Tongue (tissue), 1 donor: ENCODE measurements at regions not wholly inside any gene's neighbourhood (a gene's known extent, or its start where the extent isn't known, plus 50 kb on each side); places are given as distances from the start of the nearest gene placed in this dataset.
"Not testable (repeated sequence)": the region's sequence is repeated elsewhere in the genome, so short reads cannot be mapped to it uniquely, and the experiment has no call there.

Experiments
- DNase-seq: peaks from one replicate; pipeline ENCODE4 v3.0.0-alpha.2; 2015

DNA sequence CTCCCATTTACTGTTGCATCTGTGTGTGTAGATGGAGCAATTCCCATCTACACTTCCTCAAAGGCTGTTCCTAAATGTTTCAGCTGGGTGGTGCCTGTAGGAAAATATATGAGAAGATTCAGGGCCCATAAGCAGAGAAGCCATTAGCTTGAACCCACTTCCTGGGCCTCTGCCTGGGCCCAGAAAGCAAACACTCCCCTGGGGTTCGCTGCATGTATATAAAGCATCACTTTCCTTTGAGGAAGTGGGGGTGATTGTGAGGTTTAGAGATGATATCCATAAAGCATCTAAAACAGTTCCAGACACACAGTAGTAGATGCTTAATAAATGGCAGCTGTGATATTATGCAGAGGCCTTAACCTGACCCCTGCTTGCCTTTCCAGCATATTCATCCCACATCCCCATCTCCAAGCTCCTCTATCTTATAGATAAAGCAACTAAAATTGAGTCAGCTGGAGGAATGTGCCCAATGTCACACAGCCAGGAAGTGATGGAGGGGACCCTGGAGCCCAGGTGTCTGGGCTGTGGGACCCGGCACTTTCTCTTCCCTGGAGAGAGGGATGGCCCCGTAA lies 280.0 kb upstream of the CRY1 start:
- DNase-seq, result no peak

DNA sequence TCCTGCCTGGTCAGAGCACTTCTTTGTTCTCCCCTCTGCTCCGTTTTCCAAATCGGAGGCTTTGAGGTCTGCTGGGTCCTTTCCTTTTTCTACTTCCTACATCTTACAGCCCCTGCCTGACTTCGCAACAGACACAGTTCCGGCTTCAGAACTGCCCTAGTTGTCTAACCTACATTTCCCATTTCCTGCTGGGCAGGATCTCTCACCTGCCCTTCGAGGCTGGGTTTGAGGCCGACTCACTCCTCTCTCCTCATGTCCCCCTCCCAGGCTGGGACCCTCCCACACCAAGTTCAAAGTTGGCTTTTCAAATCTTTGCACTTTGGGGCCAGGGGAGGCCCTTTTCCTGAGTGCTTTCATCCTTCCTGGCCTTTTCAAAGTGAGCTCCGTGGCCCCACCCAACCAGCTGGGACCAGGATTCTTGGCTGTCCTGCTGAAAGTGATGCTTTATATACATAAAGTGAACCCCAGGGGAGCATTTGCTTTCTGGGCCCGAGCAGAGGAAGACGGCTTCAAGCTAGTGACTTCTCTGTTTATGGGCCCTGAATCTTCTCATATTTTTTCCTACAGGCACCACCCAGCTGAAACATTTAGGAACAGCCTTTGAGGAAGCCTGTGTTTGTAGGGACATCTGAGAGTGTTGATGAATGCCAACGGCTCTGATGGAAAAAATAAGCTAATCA lies 281.0 kb upstream of the CRY1 start:
- DNase-seq, result no peak

DNA sequence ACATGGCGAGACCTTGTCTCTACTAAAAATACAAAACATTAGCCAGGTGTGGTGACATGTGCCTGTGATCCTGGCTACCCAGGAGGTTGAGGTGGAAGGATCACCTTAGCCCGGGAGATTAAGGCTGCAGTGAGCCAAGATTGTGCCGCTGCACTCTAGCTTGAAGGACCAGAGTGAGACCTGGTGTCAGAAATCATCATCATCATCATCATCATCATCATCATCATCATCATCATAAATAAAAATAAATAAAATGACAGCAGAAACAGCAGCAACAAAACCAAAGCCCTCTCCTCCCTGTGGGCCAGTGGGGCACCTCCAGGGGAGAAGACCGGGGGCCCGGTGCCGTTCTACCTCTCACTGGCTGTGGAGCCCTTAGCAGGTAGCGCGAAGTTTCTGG lies 281.9 kb upstream of the CRY1 start:
- no peak for DNase-seq

DNA sequence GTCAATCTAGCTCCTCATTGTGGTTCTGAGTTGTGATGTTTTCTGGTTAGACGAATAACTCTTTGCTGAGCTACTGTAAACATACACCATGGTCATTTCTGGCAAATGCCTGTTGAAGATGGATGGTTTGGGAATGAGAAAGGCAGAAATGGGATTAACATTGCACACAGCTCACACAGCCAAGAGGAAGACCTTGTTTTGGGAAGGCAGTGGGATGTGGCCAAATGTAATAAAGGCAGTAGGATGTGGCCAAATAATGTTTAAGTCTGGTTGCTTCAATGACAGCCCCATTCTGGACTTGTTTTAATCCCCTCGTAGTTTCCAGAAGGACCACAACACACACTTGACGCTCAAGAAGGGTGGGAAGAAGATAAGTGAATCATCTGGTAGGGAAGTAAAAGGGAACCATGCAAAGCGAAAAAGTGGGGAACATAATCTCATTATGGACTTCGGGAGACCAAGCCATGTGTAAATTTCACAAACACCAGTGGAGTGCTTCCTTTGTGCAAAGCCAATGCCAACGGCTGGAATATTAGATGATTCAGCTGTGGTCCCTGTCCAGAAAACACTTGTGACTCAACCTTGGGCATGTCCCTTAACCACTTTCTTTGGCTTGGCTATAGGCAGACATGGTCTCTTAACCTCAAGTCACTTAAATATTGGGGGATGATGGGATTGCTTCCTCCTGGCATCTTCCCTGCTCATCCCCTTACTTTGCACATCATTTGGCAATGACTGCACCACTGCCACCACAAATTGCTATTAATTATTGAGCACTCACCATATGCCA lies 284.4 kb upstream of the CRY1 start:
- DNase-seq, result no peak

DNA sequence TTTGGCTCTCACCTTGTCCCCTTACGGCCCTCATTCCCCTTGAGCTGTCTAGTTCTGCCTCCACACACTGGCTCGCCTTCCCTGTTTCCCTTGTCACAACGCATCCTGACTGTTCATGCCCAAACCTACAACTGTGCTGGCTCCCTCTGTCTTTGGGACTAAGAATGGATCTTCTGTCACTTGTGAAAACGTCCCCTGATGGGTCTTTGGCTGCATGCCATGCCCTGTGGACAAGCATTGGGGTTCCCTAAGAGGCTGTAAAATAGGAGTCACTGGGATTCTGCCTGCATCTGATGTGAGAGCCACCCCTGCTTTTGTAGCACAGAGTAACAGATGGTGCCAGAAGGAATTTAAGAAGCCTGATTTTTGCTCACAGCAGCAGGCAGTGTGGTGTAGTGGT lies 285.3 kb upstream of the CRY1 start:
- DNase-seq, result no peak

DNA sequence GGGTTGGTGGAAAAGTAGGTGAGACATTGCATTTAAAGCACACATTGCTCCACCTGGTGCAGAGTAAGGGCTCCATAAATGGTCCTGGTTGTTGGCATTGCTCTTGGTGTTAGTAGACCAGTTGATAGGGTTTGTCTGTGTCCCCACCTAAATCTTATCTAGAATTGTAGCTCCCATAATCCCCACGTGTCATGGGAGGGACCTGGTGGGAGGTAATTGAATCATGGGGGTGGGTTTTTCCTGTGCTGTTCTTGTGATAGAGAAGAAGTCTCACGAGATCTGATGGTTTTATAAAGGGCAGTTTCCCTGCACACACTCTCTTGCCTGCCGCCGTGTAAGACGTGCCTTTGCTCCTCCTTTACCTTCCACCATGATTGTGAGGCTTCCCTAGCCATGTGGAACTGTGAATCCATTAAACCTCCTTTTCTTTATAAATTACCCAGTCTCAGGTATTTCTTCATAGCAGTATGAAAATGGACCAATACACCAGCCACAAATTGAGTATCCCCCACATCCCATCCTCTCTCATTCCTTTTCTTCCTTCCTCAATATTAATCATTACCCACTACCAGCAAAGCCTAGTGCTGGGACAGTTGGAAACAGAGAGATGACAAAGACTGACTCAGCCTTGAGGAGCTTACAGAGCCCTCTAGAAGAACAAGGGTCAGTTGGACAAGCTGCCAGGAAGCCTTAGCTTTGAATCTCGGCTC lies 285.9 kb upstream of the CRY1 start:
- not testable (repeated sequence) for DNase-seq

DNA sequence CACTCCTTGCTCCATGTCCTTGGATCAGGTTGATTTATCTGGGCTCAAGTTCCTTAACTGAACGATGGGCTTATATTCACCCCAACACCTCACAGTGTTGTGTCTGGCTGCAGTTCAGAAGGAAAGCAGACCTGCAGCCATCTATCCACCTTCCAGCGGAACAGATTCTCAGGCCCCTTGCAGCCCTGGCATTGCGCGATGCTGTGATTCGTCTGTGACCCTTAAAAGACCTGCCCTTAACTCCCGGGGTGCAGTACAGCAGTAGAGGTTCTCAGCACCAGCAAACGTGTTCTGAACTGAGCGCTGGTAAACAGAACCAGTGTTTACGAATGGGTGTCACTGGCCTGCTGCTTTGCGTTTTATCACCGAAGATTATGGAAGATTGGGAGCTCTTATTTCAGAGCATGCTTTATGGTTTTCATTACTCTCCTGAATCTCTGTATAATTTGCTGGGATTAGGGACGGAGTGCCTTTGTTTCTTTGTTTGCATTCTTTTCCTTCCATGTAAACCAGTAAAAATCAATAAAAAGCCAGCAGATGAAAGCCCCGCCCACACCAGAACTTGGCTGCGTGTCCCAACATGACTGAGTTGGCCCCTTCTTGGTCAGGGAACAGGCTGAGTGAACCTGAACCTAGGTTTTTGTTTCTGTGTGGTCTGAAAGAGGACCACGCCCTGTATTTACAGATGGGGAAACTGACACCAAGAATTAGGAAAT lies 286.7 kb upstream of the CRY1 start:
- DNase-seq, result peak; percentile 41

DNA sequence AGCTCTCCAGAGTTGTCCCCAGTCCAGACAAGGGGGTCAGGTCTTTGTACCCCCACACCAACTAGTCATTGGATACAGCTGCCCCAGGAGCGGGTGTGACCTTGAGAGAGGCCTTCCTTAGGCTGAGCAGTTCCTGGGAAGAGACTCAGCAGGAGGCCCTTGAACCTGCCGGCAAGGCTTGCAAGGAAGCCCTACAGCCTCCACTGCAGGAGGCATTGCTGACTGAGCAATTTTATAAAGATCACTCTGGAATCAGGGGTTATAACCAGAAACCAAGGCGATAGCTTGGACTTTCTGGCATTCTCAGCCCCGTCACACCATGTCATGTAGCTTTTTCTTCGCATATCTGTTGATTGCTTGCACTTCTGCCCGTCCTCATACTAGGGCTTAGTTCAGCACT lies 291.3 kb upstream of the CRY1 start:
- no peak for DNase-seq

DNA sequence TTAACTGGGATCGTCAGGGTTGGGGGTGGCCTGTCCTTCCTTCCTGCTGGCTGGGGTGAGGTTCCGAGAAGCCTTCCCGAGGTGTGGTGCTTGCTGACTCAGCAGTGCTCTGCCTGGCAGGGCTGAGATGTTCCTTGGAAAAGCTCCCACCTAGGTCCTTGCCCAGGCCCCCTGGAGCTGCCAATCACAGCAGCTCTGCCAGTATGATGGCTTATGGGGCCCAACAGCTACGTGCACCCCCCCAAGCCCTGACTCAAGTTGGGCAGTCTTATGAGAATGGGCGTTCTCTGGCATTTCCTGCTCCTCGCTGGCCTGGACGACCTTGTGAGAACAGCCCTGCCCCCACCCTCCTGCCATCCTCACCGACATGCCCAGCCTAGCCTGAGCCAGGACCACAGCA lies 292.2 kb upstream of the CRY1 start:
- DNase-seq, result no peak

DNA sequence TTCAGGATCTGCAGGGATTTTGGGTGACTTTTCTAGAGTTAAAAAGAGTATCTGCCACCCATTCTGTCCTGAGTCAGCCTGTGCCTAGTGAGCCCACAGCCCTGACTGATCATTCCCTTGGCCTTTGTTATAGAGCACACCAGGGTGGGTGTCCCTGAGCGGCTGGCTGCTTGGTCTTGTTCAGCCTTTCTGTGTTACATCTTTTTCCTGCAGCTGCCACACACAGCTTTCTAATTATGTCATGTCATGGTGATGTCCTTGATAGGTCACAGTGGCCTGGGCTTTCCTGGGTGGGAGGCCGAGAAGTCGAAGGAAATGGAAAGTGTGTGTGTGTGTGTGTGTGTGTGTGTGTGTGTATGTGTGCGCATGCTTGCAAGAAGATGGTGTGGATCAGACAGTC lies 293.2 kb upstream of the CRY1 start:
- DNase-seq, result no peak

DNA sequence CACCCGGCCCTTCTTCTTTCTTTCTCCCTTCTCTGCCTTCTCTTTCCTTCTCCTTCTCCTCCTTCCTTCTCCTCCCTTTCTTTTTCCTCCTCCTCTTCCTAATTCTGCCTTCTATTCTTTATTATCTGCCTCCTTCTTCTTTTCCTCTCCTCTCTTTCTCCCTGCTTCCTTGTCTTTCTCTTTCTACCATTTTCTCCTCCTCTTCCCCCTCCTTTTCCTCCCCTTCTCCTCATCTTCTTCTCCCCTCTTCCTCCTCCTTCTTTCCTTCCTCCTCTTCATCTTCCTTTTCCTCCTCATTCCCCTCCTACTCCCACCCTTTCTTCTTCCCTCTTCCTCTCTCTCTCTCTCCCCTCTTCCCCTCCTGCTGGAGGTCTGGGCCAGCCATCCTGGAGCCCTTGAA lies 294.9 kb upstream of the CRY1 start:
- DNase-seq, result no peak

DNA sequence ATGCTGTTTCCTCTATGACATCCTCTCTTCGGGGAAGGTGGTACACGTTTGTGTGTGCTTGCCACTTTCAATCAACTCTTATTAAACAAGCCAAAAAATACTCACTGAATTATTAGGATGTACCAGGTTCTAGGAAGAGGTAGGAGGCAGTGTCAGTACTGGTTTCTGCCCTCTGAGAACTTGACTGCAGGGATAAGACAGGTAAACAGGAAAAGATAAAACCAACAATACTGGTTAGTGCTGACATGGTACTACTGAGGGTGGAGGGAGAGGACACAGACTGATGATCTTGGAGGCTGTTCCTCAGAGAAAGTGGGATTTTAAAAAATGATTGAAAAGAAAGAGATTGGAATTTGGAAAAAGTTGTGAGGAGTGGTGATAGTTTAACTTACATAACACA lies 295.2 kb upstream of the PWP1 start:
- DNase-seq, result no peak

DNA sequence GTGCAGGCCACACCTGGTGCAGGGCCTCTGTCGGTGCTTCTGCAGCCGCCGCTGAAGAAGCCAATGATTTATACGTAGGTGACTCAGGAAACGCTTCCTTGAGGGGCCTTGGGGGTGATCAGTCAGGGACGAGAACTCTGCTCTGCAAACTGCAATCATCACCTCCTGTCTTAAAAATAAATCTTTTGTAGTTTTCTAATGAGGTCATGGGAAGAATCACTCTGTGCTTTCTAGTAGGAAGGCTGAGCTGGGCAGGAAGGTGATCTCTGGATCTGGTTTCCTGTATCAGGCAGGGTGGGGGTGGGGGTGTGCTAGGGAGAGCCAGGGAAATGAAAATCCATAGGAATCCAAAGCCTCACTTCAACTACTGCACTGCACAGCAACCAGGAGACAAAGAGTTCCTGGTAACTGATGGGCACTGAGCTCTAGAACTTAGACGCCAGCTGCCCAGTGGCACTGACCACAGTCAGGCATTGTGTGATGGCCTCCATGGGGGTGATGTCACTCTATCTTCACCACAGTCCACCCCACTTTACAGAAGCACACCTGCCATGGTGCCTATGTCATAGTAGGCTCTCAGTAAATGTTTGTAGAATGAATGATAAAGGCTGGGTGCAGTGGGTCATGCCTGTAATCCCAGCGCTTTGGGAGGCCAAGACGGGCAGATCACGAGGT lies 292.4 kb upstream of the PWP1 start:
- no peak for DNase-seq

DNA sequence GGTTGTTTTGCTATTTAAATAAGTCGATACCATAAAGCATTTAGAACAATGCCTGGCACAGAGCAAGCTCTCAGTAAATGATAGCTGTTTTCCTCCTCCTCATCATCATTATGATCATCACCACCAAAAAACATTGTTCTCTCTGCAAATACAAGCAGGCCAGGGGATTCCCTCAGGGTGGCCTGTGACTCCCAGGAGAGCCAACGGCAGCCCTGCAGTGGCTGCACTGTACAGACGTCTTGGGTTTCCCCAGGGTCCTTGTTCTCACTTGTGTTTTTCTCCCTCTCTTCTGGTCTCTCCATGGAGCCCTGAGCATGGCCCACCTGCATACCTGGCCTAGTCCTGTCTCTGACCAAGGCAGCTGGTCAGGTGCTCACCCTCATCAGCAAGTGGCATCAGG lies 290.9 kb upstream of the PWP1 start:
- DNase-seq, result no peak

DNA sequence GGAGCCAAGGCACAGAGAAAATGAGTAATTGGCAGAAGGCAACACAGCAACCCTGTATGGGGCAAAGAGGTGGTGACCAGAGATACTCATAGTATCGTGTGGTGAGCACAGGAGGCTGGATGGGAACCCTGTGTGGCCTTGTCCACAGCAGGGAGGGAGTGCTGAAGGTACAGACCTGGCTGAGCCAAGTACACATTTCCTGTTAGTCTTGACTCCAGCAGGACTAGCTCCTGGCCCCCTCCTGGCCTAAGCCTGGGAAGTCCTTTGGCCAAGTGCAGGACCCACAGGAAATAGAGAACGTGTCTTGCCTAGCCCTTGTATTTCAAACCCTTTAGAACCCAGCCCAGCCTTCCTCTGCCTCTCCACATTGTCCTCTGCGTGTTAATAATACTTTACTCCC lies 289.8 kb upstream of the PWP1 start:
- DNase-seq, result no peak

DNA sequence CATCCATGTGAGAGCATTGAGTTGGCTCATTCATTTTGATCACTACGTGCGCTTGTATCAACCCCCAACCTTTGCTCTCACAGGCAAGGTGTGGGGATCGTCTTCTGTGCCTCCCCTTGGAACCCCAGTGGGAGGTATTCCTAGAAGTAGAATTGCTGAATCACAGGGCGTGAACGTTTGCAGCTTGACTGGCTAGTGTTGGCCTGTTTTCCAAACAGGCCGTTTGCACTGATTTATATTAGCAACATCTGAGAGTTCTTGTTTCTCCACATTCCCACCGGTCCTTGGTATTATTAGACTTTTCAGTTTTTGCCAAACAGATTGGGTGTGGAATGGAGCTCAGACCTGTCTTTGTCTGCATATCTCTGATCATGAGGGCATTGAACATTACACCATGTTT lies 288.6 kb upstream of the PWP1 start:
- no peak for DNase-seq

DNA sequence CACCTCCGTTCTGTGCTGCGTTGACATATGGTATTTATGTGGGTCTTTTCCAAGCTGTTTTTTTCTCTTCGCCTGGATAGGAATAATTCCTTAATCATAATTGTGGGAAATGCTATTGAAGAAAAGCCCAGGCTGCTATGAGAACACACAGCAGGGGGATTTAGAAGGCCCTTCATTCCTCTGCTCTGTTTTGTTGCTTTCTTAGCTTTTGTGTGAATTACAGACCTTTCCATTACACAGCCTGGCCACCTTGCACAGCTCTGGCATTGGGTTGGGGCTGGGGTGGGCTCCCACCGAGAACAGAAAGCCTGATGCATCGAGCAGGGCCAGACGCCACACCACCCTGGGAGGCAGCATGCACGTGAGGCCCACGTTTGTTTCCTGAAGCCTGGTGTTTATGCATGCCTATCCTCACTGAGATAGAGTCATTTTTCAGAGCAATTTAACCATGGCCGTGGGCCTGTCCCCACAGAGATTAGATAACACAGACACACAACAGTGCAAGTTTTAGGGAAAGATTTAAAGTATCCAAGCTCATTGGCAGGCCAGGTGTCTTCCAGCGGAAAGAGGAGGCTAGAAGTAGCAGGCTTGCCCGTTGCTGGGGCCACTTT lies 287.6 kb upstream of the PWP1 start:
- DNase-seq, result no peak

DNA sequence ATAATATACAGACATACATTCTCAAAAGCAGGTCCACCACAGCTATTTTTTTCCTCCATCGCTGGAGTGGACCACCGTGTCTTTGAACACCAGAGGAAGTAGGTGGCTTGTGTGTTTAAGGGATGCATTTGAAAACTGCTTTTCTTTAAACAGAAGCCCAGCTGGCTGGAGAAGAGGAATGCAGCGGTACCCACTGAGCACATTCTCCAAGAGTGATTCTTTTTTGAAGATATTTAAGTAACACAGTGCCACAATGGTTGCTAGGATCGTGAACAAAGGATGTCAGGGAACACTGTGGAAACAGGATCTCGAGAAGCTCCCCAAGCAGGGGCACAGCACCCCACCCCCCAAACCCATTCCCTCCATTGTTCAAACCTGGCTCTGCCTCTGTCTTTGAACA lies 286.6 kb upstream of the PWP1 start:
- no peak for DNase-seq

DNA sequence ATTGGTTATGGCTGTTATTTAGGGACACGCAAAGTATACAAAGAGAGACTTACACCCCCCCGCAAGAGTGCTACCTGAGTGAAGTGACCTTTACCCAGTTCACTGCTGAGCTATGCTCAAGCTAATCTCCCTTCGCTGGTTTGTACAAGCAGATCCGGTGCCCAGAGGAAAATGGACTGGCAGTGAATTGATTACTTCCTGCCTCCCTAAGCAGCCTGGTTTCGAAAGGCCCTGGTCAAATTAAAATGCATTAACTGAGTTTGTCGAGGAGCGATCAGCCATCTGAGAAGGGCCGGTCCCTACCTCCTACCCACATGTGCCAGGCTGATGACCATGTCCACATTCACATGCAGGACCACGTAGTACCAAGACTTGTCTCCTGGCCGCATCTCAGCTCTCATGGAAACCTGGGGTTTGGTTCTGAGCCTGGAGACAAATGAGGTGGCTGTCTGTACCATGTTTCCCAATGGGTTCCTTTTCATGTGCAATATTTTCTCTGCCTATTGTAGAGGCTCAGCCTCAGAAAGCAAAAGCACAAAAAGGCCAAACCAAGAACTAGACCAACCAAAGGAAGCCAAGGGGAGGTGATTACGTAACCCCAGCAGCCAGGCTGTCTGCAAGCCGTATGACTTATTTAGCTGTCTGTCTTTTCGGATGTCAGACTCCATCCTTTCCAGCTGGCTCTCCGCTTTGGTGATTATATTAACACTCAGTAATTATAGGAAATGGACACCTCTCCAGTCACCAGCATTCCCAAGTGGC lies 284.7 kb upstream of the PWP1 start:
- DNase-seq, result no peak
